ENCODE measurements at regions not wholly inside any gene's neighbourhood (a gene's known extent, or its start where the extent isn't known, plus 50 kb on each side); places are given as distances from the start of the nearest gene placed in this dataset.

DNA sequence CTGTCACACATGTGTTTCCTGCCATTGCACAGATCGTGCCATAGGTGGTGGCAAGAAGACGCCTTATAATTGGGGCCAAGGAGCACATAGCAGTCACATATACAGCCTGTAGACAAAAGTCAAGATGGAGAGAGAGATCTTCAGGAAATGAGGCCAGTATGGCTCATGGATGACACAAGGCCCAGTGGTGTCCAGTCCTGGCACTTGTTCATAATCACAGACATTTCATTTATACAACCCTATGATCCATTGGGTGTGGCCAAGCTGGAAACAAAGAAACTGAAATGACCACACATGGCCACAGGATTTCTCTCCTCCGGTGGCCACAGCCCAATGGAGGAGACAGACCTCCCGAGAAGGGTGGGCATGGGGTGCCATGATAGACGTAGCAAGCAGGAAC is 78.5 kb upstream of the KAZN start:
- no peaks in the 10 kb centered on the region for H3K27me3 ChIP-seq (replicated peaks; ENCODE audit: control insufficient read depth, insufficient read depth, low read length, poor library complexity, severe bottlenecking)
- H3K36me3 ChIP-seq (ENCODE audit: control insufficient read depth, insufficient read depth, low read length): no peaks in the 10 kb centered on the region
- no peak overlapping the region for H3K27ac ChIP-seq (ENCODE audit: insufficient read depth, low read length, poor library complexity, severe bottlenecking)
- H3K4me1 ChIP-seq (ENCODE audit: control insufficient read depth, insufficient read depth, low read length, poor library complexity, severe bottlenecking): no peaks in the 10 kb centered on the region
- no peaks in the 10 kb centered on the region for H3K9me3 ChIP-seq (ENCODE audit: control insufficient read depth, low read length)
- no peak for DNase-seq
- H3K4me3 ChIP-seq (ENCODE audit: insufficient read depth, low read depth, low read length, poor library complexity, severe bottlenecking): no peak overlapping the region

DNA sequence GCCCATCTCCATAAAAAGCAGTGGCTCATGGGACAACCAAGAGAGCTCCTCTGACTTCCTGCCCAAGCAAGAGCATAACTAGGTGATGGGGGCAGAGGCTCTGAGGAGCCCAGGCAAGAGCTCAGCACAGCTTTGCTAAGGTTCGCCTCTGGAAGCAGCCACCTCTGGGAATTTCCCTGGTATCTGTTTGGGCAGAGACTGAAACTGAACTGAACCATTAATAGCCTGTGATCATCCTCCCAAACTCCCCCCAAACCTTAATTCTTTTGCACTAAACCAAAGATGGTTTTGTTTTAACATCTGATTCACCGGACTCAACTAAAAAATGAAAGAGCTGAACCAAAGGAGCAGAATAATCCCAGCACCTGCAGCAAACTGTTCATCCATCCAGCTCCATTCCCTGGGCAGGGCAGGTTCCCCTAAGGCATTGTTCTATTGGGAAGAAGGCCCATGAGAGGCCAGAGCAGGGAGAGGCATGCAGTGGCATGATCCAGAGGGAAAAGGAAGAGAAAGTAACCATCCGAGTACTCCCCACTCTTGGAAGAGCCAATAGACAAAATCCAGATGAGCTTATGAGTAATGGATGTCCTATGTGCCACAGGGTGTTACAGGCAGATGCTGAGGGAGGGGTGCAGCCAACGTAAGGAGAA is 77.8 kb upstream of the KAZN start:
- H3K27me3 ChIP-seq (replicated peaks; ENCODE audit: control insufficient read depth, insufficient read depth, low read length, poor library complexity, severe bottlenecking): no peaks in the 10 kb centered on the region
- H3K4me1 ChIP-seq (ENCODE audit: control insufficient read depth, insufficient read depth, low read length, poor library complexity, severe bottlenecking): no peaks in the 10 kb centered on the region
- no peaks in the 10 kb centered on the region for H3K9me3 ChIP-seq (ENCODE audit: control insufficient read depth, low read length)
- no peaks in the 10 kb centered on the region for H3K36me3 ChIP-seq (ENCODE audit: control insufficient read depth, insufficient read depth, low read length)
- no peak for DNase-seq
- no peak overlapping the region for H3K4me3 ChIP-seq (ENCODE audit: insufficient read depth, low read depth, low read length, poor library complexity, severe bottlenecking)
- no peak overlapping the region for H3K27ac ChIP-seq (ENCODE audit: insufficient read depth, low read length, poor library complexity, severe bottlenecking)

DNA sequence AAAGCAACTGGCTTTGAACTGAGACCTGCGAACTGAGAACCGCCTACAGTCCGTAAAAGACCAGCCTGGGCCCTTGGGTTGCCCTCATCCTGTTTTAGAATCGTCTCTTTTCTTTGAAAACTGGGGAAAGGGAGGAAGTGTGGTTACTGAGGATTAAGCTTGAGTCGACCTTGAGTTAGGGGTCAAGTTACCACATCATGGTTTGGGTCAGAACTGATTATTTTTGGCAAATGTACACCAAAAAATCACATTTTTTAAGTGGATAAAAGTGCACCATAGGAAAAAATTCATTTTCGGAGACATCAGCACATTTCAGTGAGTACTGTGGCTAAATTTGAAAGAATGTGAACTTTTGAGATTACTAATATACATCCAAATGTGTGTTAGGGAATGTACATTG is 76.9 kb upstream of the KAZN start:
- Histone ChIP-seq H3K9me3 (ENCODE audit: control insufficient read depth, low read length) (no peaks in the 10 kb centered on the region), H3K4me3 (ENCODE audit: insufficient read depth, low read depth, low read length, poor library complexity, severe bottlenecking) (no peak overlapping the region), H3K27ac (ENCODE audit: insufficient read depth, low read length, poor library complexity, severe bottlenecking) (no peak overlapping the region), H3K27me3 (replicated peaks; ENCODE audit: control insufficient read depth, insufficient read depth, low read length, poor library complexity, severe bottlenecking) (no peaks in the 10 kb centered on the region), H3K36me3 (ENCODE audit: control insufficient read depth, insufficient read depth, low read length) (no peaks in the 10 kb centered on the region), H3K4me1 (ENCODE audit: control insufficient read depth, insufficient read depth, low read length, poor library complexity, severe bottlenecking) (no peaks in the 10 kb centered on the region)
- no peak for DNase-seq

DNA sequence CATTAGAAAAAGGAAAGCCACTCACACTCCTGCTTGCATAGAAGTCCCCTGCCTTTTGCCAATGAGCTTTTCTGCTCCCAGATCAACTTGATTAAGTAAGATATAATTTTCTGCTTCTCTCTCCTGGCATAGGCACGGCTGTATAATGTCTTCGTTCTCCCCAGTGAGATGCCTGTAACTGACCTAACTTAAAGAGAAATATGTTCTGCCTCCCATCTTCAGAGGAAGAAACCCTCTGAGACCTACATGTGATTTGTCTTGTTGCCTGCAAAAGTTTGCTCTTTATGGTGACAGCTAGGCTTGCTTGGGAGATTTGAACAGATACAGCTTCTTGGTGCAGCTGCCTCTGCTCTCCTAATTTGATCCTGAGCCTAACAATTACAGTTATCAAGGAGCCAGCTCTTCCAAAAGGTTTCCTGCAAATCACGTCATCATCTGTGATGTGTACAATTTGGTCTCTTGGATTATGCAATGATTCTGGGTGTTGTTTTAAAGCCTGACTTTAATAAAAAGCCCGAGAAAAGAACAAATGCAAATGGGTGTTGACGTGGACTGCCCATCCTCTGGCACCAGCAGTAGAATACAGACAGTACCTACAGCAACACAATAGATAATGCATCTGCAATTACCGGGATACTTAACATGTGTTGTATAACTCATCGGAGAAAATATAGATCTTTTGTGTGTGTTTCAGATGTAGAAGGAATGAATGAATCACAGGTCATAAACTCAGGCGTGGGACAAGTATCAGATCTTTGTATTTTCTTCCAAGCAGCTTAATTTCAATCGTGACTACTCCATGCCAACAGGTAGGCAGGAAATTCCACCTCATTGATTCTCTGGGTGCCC is 76.2 kb upstream of the KAZN start:
- Histone ChIP-seq H3K4me3 (ENCODE audit: insufficient read depth, low read depth, low read length, poor library complexity, severe bottlenecking) (no peak overlapping the region), H3K36me3 (ENCODE audit: control insufficient read depth, insufficient read depth, low read length) (no peaks in the 10 kb centered on the region), H3K27me3 (replicated peaks; ENCODE audit: control insufficient read depth, insufficient read depth, low read length, poor library complexity, severe bottlenecking) (no peaks in the 10 kb centered on the region), H3K9me3 (ENCODE audit: control insufficient read depth, low read length) (no peaks in the 10 kb centered on the region), H3K27ac (ENCODE audit: insufficient read depth, low read length, poor library complexity, severe bottlenecking) (no peak overlapping the region), H3K4me1 (ENCODE audit: control insufficient read depth, insufficient read depth, low read length, poor library complexity, severe bottlenecking) (no peaks in the 10 kb centered on the region)
- DNase-seq: no peak

DNA sequence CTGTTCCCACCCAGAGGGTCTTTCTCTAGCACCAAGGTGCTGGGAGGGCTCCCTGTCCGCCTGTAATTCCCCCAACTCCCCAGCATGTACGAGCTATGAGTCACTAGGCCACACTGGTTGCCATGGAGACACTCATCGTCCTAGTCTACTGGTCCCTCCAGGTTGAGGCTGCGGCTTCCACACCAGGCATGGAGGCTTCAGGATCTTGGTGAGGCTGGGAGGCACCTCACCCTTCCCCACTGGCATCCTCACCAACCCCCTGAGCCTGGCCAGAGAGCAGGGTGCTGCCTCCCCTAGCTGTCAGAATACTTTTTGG is 75.6 kb upstream of the KAZN start:
- Histone ChIP-seq H3K36me3 (ENCODE audit: control insufficient read depth, insufficient read depth, low read length) (no peaks in the 10 kb centered on the region), H3K27ac (ENCODE audit: insufficient read depth, low read length, poor library complexity, severe bottlenecking) (no peak overlapping the region), H3K27me3 (replicated peaks; ENCODE audit: control insufficient read depth, insufficient read depth, low read length, poor library complexity, severe bottlenecking) (no peaks in the 10 kb centered on the region), H3K9me3 (ENCODE audit: control insufficient read depth, low read length) (no peaks in the 10 kb centered on the region), H3K4me3 (ENCODE audit: insufficient read depth, low read depth, low read length, poor library complexity, severe bottlenecking) (no peak overlapping the region), H3K4me1 (ENCODE audit: control insufficient read depth, insufficient read depth, low read length, poor library complexity, severe bottlenecking) (no peaks in the 10 kb centered on the region)
- DNase-seq: no peak

DNA sequence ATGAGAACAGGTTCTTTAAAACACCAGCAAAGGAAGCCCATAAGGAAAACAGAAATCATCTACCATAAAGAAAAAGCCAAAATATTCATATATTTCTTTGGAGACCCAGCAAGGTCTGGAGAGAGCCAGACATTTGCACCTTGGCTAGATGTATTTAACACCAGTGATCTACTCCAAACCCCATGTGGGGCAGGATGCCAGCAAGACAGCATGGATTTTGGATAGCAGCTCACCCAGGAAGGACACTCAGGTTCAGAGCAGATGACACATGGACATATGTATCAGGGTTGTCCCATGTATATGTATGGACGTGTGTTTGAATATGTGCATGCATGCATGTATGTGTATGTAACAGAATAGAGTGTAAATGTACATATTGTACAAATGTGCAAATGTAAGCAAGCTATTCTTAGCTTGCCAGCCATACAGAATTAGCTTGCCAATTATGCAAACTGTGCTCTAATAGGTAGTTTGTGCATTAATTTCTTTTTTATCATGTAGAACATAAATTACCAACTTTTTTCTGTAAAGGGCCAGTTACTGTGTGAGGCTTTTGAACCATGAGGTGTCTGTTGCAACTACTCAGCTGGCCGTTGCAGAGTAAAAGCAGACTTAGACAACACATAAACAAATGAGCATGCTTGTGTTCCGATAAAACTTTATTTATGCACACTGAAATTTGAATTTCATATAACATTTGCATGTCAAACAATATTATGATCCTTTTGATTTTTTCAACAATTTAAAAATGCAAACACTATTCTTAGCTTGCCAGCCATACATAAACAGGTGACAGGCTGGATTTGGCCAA is 73.5 kb upstream of the KAZN start:
- H3K36me3 ChIP-seq (ENCODE audit: control insufficient read depth, insufficient read depth, low read length): no peaks in the 10 kb centered on the region

DNA sequence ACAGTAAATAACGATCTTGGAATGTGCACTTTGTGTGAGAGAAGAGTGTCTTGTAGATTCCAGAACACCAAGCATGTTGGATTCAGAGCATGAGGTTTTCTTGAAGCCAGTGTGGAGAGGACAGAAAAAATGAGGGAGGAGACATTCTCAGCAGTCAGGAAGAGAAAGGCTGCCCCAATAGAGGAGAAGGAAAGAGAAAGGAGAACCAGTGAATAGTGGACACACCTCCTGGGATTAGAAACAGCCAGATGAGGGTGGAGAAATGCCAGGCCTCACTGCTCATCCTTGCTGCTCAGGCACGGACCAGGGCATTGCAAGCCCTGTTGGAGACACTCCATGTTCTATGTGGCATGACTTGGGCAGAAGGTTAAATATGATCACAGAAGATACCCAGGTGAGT is 69.0 kb upstream of the KAZN start:
- no peak overlapping the region for H3K27ac ChIP-seq (ENCODE audit: insufficient read depth, low read length, poor library complexity, severe bottlenecking)
- no peaks in the 10 kb centered on the region for H3K36me3 ChIP-seq (ENCODE audit: control insufficient read depth, insufficient read depth, low read length)
- H3K4me1 ChIP-seq (ENCODE audit: control insufficient read depth, insufficient read depth, low read length, poor library complexity, severe bottlenecking): no peaks in the 10 kb centered on the region
- no peak for DNase-seq
- H3K27me3 ChIP-seq (replicated peaks; ENCODE audit: control insufficient read depth, insufficient read depth, low read length, poor library complexity, severe bottlenecking): no peaks in the 10 kb centered on the region
- no peak overlapping the region for H3K4me3 ChIP-seq (ENCODE audit: insufficient read depth, low read depth, low read length, poor library complexity, severe bottlenecking)
- no peaks in the 10 kb centered on the region for H3K9me3 ChIP-seq (ENCODE audit: control insufficient read depth, low read length)

More for the DNA sequence above, 73.5 kb upstream of the KAZN start:
- H3K27me3 ChIP-seq (replicated peaks; ENCODE audit: control insufficient read depth, insufficient read depth, low read length, poor library complexity, severe bottlenecking): no peaks in the 10 kb centered on the region
- no peak overlapping the region for H3K4me3 ChIP-seq (ENCODE audit: insufficient read depth, low read depth, low read length, poor library complexity, severe bottlenecking)
- DNase-seq: no peak
- H3K4me1 ChIP-seq (ENCODE audit: control insufficient read depth, insufficient read depth, low read length, poor library complexity, severe bottlenecking): no peaks in the 10 kb centered on the region
- no peak overlapping the region for H3K27ac ChIP-seq (ENCODE audit: insufficient read depth, low read length, poor library complexity, severe bottlenecking)
- H3K9me3 ChIP-seq (ENCODE audit: control insufficient read depth, low read length): no peaks in the 10 kb centered on the region

DNA sequence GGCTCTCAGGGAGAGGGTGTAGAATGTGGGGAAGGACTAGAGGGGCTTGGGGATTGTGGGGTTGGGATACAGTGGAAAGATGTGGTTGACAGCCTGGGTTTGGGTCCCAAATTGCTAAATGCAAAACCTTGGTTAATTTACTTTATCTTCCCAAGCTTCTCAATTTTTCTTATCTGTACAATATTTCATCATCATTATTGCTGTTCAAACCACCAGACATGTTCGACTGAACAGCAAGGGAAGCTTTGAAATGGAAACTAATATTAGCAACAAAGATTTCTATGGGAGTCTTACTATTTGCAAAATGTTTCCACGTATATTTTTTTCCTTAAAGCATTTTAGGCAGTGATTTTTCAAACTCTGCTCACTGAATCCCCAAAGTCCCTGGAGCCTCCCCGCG is 67.0 kb upstream of the KAZN start:
- Histone ChIP-seq H3K4me3 (ENCODE audit: insufficient read depth, low read depth, low read length, poor library complexity, severe bottlenecking) (no peak overlapping the region), H3K27me3 (replicated peaks; ENCODE audit: control insufficient read depth, insufficient read depth, low read length, poor library complexity, severe bottlenecking) (no peaks in the 10 kb centered on the region), H3K9me3 (ENCODE audit: control insufficient read depth, low read length) (no peaks in the 10 kb centered on the region), H3K4me1 (ENCODE audit: control insufficient read depth, insufficient read depth, low read length, poor library complexity, severe bottlenecking) (no peaks in the 10 kb centered on the region), H3K36me3 (ENCODE audit: control insufficient read depth, insufficient read depth, low read length) (no peaks in the 10 kb centered on the region), H3K27ac (ENCODE audit: insufficient read depth, low read length, poor library complexity, severe bottlenecking) (no peak overlapping the region)
- no peak for DNase-seq

DNA sequence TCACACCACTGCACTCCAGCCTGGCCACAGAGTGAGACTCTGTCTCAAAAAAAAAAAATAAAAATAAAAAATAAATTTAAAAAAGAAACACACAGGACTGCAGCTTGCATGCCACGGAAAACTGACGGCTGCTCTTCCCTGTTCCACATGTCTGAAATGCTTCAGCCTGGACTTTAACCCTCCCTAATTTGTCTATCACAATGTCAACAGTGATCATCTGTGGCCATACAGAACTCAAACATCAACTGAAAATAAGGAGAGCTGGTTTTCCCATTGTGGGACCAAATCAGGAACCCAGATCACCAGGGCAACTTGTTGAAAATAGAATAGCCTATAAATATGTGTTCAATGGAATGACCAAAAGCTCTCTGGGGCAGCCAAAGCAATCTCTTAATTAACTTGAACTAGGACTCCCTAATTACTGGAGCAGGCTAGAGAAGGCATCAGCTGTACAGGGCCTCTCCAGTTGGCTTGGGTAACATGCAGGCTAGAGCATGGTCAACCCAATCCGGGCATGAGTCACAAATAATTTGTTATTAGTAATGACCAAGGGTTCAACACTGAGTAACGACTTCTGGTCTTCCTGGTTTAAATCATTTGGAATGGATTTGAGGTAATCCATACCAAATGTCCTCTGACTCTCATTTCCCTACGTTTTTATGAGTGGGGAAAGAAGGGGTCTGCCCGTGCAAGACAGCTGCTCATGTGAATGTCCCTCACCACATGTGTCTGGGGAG is 62.7 kb upstream of the KAZN start:
- no peak for DNase-seq
- no peaks in the 10 kb centered on the region for H3K4me1 ChIP-seq (ENCODE audit: control insufficient read depth, insufficient read depth, low read length, poor library complexity, severe bottlenecking)
- no peaks in the 10 kb centered on the region for H3K36me3 ChIP-seq (ENCODE audit: control insufficient read depth, insufficient read depth, low read length)
- no peak overlapping the region for H3K27ac ChIP-seq (ENCODE audit: insufficient read depth, low read length, poor library complexity, severe bottlenecking)
- no peaks in the 10 kb centered on the region for H3K27me3 ChIP-seq (replicated peaks; ENCODE audit: control insufficient read depth, insufficient read depth, low read length, poor library complexity, severe bottlenecking)
- no peak overlapping the region for H3K4me3 ChIP-seq (ENCODE audit: insufficient read depth, low read depth, low read length, poor library complexity, severe bottlenecking)
- no peaks in the 10 kb centered on the region for H3K9me3 ChIP-seq (ENCODE audit: control insufficient read depth, low read length)
